K562 (cell line): ENCODE measurements at regions not wholly inside any gene's neighbourhood (a gene's known extent, or its start where the extent isn't known, plus 50 kb on each side); places are given as distances from the start of the nearest gene placed in this dataset.

Source experiments
- ATAC-seq: fragments of 200-7000 bp; cut with Tn5 transposase; 3 replicates; pipeline ENCODE4 v1.9.1; 2020; ENCODE audit warnings: moderate library complexity
- BruUV-seq: library from RNA; stranded (reverse); fragments of 400-500 nt; replicated peaks from 2 replicates; lab custom pipeline; 2021; lab: Mats Ljungman, UMichigan
- CTCF ChIA-PET: fragments of 300-600 bp; formaldehyde crosslinking; extraction: SDS; loops from one replicate; lab custom pipeline; 2021; ENCODE audit warnings: low intra/inter-chr PET ratio; lab: Yijun Ruan, JAX
- POLR2A ChIA-PET: fragments of 300-600, 350-650 bp; sonication (Branson Sonifier 250); formaldehyde crosslinking; extraction: SDS; loops from one replicate; lab custom pipeline; 2021; ENCODE audit warnings: antibody characterized with exemption, inconsistent platforms; lab: Yijun Ruan, JAX
- DNase-seq, 4 experiments: peaks; one replicate each; pipeline versions ENCODE4 v3.0.0 to v3.0.0-alpha.2; 2011 to 2018; ENCODE audit warnings: low spot score in 3 of 4, mixed read lengths in 3 of 4; ENCODE audit errors: extremely low read depth in 1 of 4
- FAIRE-seq: peaks from 2 replicates; lab custom pipeline; 2011; peaks lifted over from hg19 to GRCh38; lab: Jason Lieb, UNC
- H2AFZ ChIP-seq: 2 replicates; pipeline ENCODE4 v1.6.0; 2011; ENCODE audit warnings: low read depth, low read length, control low read depth, inconsistent platforms
- H3K27ac ChIP-seq: fragments of 200-600 bp; 3 replicates; pipeline ENCODE4 v1.8.0; 2011; ENCODE audit warnings: low read depth, mild to moderate bottlenecking, control low read depth, inconsistent platforms, low read length, moderate library complexity, mixed read lengths; ENCODE audit errors: extremely low read depth
- H3K27me3 ChIP-seq, 2 experiments: fragments of 300-600 bp in 1 of 2; 2 replicates in 1 of 2; 3 replicates in 1 of 2; pipeline versions ENCODE4 v1.6.0 to v1.8.0; 2011; ENCODE audit warnings: inconsistent platforms in 2 of 2, low read length in 2 of 2, mild to moderate bottlenecking in 1 of 2, mixed read lengths in 1 of 2, moderate library complexity in 1 of 2; ENCODE audit not compliant: control insufficient read depth in 2 of 2, insufficient read depth in 2 of 2
- H3K36me3 ChIP-seq: fragments of 300-600 bp; 3 replicates; pipeline ENCODE4 v1.8.0; 2011; ENCODE audit warnings: mild to moderate bottlenecking, low read length, inconsistent platforms; ENCODE audit not compliant: control insufficient read depth, insufficient read depth
- H3K4me1 ChIP-seq, 2 experiments: fragments of 200-600 bp in 1 of 2; replicated peaks in 1 of 2; 2 replicates in 1 of 2; 3 replicates in 1 of 2; pipeline versions ENCODE4 v1.5.1 to v1.8.0; 2011; ENCODE audit warnings: inconsistent platforms in 2 of 2, low read length in 2 of 2, mild to moderate bottlenecking in 1 of 2, mixed read lengths in 1 of 2, moderate library complexity in 1 of 2; ENCODE audit not compliant: control insufficient read depth in 2 of 2, insufficient read depth in 2 of 2
- H3K4me2 ChIP-seq: 2 replicates; pipeline ENCODE4 v1.6.1; 2011; ENCODE audit warnings: low read length, control low read depth, inconsistent platforms, mixed read lengths; ENCODE audit not compliant: insufficient read depth
- H3K4me3 ChIP-seq: fragments of 200-600 bp; sonication (generic), shearing (Covaris generic); 2 replicates; pipeline ENCODE4 v1.5.1; 2016; ENCODE audit warnings: control low read depth, inconsistent platforms
- H3K79me2 ChIP-seq: fragments of 200-600 bp; 3 replicates; pipeline ENCODE4 v1.8.0; 2011; ENCODE audit warnings: low read length, inconsistent platforms; ENCODE audit not compliant: control insufficient read depth, insufficient read depth
- H3K9ac ChIP-seq, 2 experiments: 2 replicates each; pipeline versions ENCODE4 v1.6.0 to v1.6.1; 2011; ENCODE audit warnings: low read depth in 2 of 2, low read length in 2 of 2, control low read depth in 1 of 2, inconsistent platforms in 1 of 2, mild to moderate bottlenecking in 1 of 2, mixed read lengths in 1 of 2; ENCODE audit not compliant: insufficient read depth in 1 of 2
- H3K9me1 ChIP-seq: one replicate; pipeline ENCODE4 v1.6.0; 2011; ENCODE audit warnings: inconsistent platforms, mild to moderate bottlenecking, low read length, moderate library complexity; ENCODE audit not compliant: control insufficient read depth, insufficient read depth
- H3K9me3 ChIP-seq: replicated peaks from 2 replicates; pipeline ENCODE4 v1.5.1; 2011; ENCODE audit warnings: low read depth, low read length, inconsistent platforms; ENCODE audit not compliant: control insufficient read depth, insufficient read depth
- H4K20me1 ChIP-seq: replicated peaks from 2 replicates; pipeline ENCODE4 v1.6.1; 2011; ENCODE audit warnings: low read length, inconsistent platforms, mixed read lengths; ENCODE audit not compliant: control insufficient read depth, insufficient read depth
- BMI1 ChIP-seq: fragments of 150-350 bp; IDR thresholded peaks from 2 replicates; pipeline ENCODE4 v1.6.1; 2014; ENCODE audit warnings: low read length
- POLR2G ChIP-seq: fragments of 200-400 bp; formaldehyde crosslinking; IDR thresholded peaks from 2 replicates; pipeline ENCODE4 v1.6.1; 2017; ENCODE audit warnings: low read depth, mild to moderate bottlenecking, antibody characterized with exemption, low read length, moderate library complexity
- TAF15 ChIP-seq: fragments of 200-400 bp; formaldehyde crosslinking; IDR thresholded peaks from 2 replicates; pipeline ENCODE4 v1.6.1; 2017; ENCODE audit warnings: mild to moderate bottlenecking, low read depth, low read length, moderate library complexity
- ZNF184 ChIP-seq: sonication (generic); formaldehyde crosslinking; IDR thresholded peaks from 2 replicates; pipeline ENCODE4 v1.5.0; 2020; ENCODE audit warnings: missing genetic modification reagents
- ZNF318 ChIP-seq, 2 experiments: fragments of 450-650 bp; IDR thresholded peaks; 2 replicates each; pipeline ENCODE4 v1.6.1; 2016; ENCODE audit warnings: mild to moderate bottlenecking in 2 of 2, borderline replicate concordance in 1 of 2, low read depth in 1 of 2, moderate library complexity in 1 of 2
- WGBS: fragments of 100-300 bp; shearing (Covaris generic); methylation state at CpG from one replicate; pipeline ENCODE4 v1.1.6; 2016; ENCODE audit warnings: low coverage, mixed read lengths; ENCODE audit not compliant: insufficient coverage; ENCODE audit errors: missing lambda C conversion rate; 5-methylcytosine and 5-hydroxymethylcytosine counted together
- in situ Hi-C: fragments of 300-500 bp; cut with MboI; formaldehyde crosslinking; loops from 4 replicates; pipeline ENCODE4 v1.15.0; 2018; ENCODE audit warnings: inconsistent platforms, mixed read lengths
- intact Hi-C: fragments of 100-400 bp; cut with micrococcal nuclease; formaldehyde crosslinking; loops from 2 replicates; pipeline ENCODE4 v1.14.2; 2022
- TF ChIP-seq, protein P1 (sequence below): fragments of 250-450 bp; sonication (Bioruptor Pico); IDR thresholded peaks from 2 replicates; pipeline ENCODE4 v1.4.0; 2020; ENCODE audit warnings: mild to moderate bottlenecking, moderate library complexity
- TF ChIP-seq, protein P2 (sequence below): fragments of 450-650 bp; formaldehyde crosslinking; IDR thresholded peaks from 2 replicates; pipeline ENCODE4 v1.4.0; 2020; ENCODE audit warnings: mild to moderate bottlenecking, mixed read lengths

GRCh38 chr2:16978301-16978700 is 312.7 kb upstream of the CYRIA start:
- Histone ChIP-seq H3K4me1 (no peaks in the 10 kb centered on the region), H4K20me1 (no peaks in the 10 kb centered on the region), H3K79me2 (no peaks in the 10 kb centered on the region), H3K27me3 (no peaks in the 10 kb centered on the region), H3K4me3 (no peak overlapping the region), H3K9me1 (no peaks in the 10 kb centered on the region), H2AFZ (no peak overlapping the region), H3K36me3 (no peaks in the 10 kb centered on the region), H3K4me2 (no peak overlapping the region), H3K27ac (no peak overlapping the region), H3K9me3 (no peaks in the 10 kb centered on the region), H3K9ac (no peak overlapping the region)
- in situ Hi-C loops (no loop called here), intact Hi-C loops (no loop called here)
- no TSS peak for BruUV-seq
- CTCF ChIA-PET, result no interaction called here
- WGBS, result 0% methylated on average over 1 of the region's 1 CpG
- FAIRE-seq (no peak), DNase-seq (no peak), ATAC-seq (no peak)
- POLR2A ChIA-PET, result no interaction called here
- TF ChIP-seq BMI1, result no peak
- TF ChIP-seq TAF15, result no peak
- TF ChIP-seq, protein P1, sequence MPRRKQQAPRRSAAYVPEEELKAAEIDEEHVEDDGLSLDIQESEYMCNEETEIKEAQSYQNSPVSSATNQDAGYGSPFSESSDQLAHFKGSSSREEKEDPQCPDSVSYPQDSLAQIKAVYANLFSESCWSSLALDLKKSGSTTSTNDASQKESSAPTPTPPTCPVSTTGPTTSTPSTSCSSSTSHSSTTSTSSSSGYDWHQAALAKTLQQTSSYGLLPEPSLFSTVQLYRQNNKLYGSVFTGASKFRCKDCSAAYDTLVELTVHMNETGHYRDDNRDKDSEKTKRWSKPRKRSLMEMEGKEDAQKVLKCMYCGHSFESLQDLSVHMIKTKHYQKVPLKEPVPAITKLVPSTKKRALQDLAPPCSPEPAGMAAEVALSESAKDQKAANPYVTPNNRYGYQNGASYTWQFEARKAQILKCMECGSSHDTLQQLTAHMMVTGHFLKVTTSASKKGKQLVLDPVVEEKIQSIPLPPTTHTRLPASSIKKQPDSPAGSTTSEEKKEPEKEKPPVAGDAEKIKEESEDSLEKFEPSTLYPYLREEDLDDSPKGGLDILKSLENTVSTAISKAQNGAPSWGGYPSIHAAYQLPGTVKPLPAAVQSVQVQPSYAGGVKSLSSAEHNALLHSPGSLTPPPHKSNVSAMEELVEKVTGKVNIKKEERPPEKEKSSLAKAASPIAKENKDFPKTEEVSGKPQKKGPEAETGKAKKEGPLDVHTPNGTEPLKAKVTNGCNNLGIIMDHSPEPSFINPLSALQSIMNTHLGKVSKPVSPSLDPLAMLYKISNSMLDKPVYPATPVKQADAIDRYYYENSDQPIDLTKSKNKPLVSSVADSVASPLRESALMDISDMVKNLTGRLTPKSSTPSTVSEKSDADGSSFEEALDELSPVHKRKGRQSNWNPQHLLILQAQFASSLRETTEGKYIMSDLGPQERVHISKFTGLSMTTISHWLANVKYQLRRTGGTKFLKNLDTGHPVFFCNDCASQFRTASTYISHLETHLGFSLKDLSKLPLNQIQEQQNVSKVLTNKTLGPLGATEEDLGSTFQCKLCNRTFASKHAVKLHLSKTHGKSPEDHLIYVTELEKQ (CRISPR knock-in tag), result no peak
- no peak for TF ChIP-seq POLR2G
- TF ChIP-seq, protein P2, sequence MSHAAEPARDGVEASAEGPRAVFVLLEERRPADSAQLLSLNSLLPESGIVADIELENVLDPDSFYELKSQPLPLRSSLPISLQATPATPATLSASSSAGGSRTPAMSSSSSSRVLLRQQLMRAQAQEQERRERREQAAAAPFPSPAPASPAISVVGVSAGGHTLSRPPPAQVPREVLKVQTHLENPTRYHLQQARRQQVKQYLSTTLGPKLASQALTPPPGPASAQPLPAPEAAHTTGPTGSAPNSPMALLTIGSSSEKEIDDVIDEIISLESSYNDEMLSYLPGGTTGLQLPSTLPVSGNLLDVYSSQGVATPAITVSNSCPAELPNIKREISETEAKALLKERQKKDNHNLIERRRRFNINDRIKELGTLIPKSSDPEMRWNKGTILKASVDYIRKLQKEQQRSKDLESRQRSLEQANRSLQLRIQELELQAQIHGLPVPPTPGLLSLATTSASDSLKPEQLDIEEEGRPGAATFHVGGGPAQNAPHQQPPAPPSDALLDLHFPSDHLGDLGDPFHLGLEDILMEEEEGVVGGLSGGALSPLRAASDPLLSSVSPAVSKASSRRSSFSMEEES, result no peak
- no peak for TF ChIP-seq ZNF318 (IDR thresholded peaks at IDR 0.05; ENCODE audit: borderline replicate concordance in 1 of 2, low read depth in 1 of 2)
- no peak for TF ChIP-seq ZNF184 (CRISPR knock-in tag)
